ENCODE measurements at regions not wholly inside any gene's neighbourhood (a gene's known extent, or its start where the extent isn't known, plus 50 kb on each side); places are given as distances from the start of the nearest gene placed in this dataset.

GRCh38 chr2:100197631-100198153 lies 55.3 kb upstream of the AFF3 start:
- H3K4me3 ChIP-seq, result no peak overlapping the region
- H3K4me2 ChIP-seq (ENCODE audit: unreplicated experiment), result peak overlapping the region; percentile 26
- H3K27me3 ChIP-seq (replicated peaks; ENCODE audit: insufficient read depth), result peaks cover 3% of the 10 kb centered on the region; the same call in 1 of the 2 replicates
- in situ Hi-C loops (cut with MboI), result no loop called here
- H3K4me1 ChIP-seq (ENCODE audit: insufficient read depth), result peaks cover 22% of the 10 kb centered on the region
- TF ChIP-seq EZH2phosphoT487 (IDR thresholded peaks at IDR 0.05; ENCODE audit: insufficient read depth, low read depth) (no peak), EZH2 (IDR thresholded peaks at IDR 0.05; ENCODE audit: insufficient read depth, poor library complexity, severe bottlenecking) (no peak)
- DNase-seq, result peak; percentile 59
- 5 to 6% methylated on average over 2 to 8 of the region's 8 CpGs for WGBS, 2 experiments (ENCODE audit: low coverage in 1 of 2, low lambda C conversion rate in 2 of 2, missing lambda C conversion rate in 2 of 2)
- no peaks in the 10 kb centered on the region for H3K79me2 ChIP-seq (ENCODE audit: insufficient read depth)
- no peaks in the 10 kb centered on the region for H3K9me3 ChIP-seq (ENCODE audit: low read depth)
- H3K9me2 ChIP-seq (ENCODE audit: insufficient read depth), result no peaks in the 10 kb centered on the region
- peak overlapping the region; percentile 27 for H3K27ac ChIP-seq
- peak overlapping the region; percentile 83 for H2AFZ ChIP-seq
- peak overlapping the region; percentile 38 for H3K9ac ChIP-seq
- H3F3A ChIP-seq (ENCODE audit: insufficient read depth), result no peaks in the 10 kb centered on the region
- no peaks in the 10 kb centered on the region for H4K20me1 ChIP-seq (ENCODE audit: insufficient read depth)
- no peaks in the 10 kb centered on the region for H3K36me3 ChIP-seq (ENCODE audit: low read depth)

GRCh38 chr2:100196786-100197494 lies 54.5 kb upstream of the AFF3 start:
- TF ChIP-seq EZH2 (IDR thresholded peaks at IDR 0.05; ENCODE audit: insufficient read depth, poor library complexity, severe bottlenecking) (no peak), EZH2phosphoT487 (IDR thresholded peaks at IDR 0.05; ENCODE audit: insufficient read depth, low read depth) (no peak)
- Histone ChIP-seq H3K4me1 (ENCODE audit: insufficient read depth) (peaks cover 22% of the 10 kb centered on the region), H3K27me3 (replicated peaks; ENCODE audit: insufficient read depth) (peaks cover 3% of the 10 kb centered on the region; the same call in 1 of the 2 replicates), H3K4me2 (ENCODE audit: unreplicated experiment) (peak overlapping the region; percentile 26), H3K79me2 (ENCODE audit: insufficient read depth) (no peaks in the 10 kb centered on the region), H3K9me3 (ENCODE audit: low read depth) (no peaks in the 10 kb centered on the region), H3K27ac (peak overlapping the region; percentile 27), H3F3A (ENCODE audit: insufficient read depth) (no peaks in the 10 kb centered on the region), H2AFZ (peak overlapping the region; percentile 83), H3K9ac (peak overlapping the region; percentile 38; the same call in 1 of the 2 replicates), H4K20me1 (ENCODE audit: insufficient read depth) (no peaks in the 10 kb centered on the region), H3K9me2 (ENCODE audit: insufficient read depth) (no peaks in the 10 kb centered on the region), H3K36me3 (ENCODE audit: low read depth) (no peaks in the 10 kb centered on the region), H3K4me3 (no peak overlapping the region)
- in situ Hi-C loops (cut with MboI), result no loop called here
- 90 to 91% methylated on average over 18 of the region's 18 CpGs for WGBS, 2 experiments (ENCODE audit: low coverage in 1 of 2, low lambda C conversion rate in 2 of 2, missing lambda C conversion rate in 2 of 2)
- peak; percentile 36 for DNase-seq

GRCh38 chr2:100195942-100196341 lies 53.6 kb upstream of the AFF3 start:
- Histone ChIP-seq H4K20me1 (ENCODE audit: insufficient read depth) (no peaks in the 10 kb centered on the region), H3K9me3 (ENCODE audit: low read depth) (no peaks in the 10 kb centered on the region), H3K4me2 (ENCODE audit: unreplicated experiment) (no peak overlapping the region), H3K9me2 (ENCODE audit: insufficient read depth) (no peaks in the 10 kb centered on the region), H3K27ac (no peak overlapping the region), H3K4me1 (ENCODE audit: insufficient read depth) (peaks cover 17% of the 10 kb centered on the region), H3K79me2 (ENCODE audit: insufficient read depth) (no peaks in the 10 kb centered on the region), H3K36me3 (ENCODE audit: low read depth) (no peaks in the 10 kb centered on the region), H3F3A (ENCODE audit: insufficient read depth) (no peaks in the 10 kb centered on the region), H2AFZ (no peak overlapping the region), H3K27me3 (replicated peaks; ENCODE audit: insufficient read depth) (peaks cover 3% of the 10 kb centered on the region; the same call in 1 of the 2 replicates), H3K9ac (no peak overlapping the region), H3K4me3 (no peak overlapping the region)
- in situ Hi-C loops (cut with MboI), result no loop called here
- TF ChIP-seq EZH2 (IDR thresholded peaks at IDR 0.05; ENCODE audit: insufficient read depth, poor library complexity, severe bottlenecking) (no peak), EZH2phosphoT487 (IDR thresholded peaks at IDR 0.05; ENCODE audit: insufficient read depth, low read depth) (no peak)
- 88 to 90% methylated on average over 5 of the region's 5 CpGs for WGBS, 2 experiments (ENCODE audit: low coverage in 1 of 2, low lambda C conversion rate in 2 of 2, missing lambda C conversion rate in 2 of 2)
- no peak for DNase-seq

- H3K9me3 ChIP-seq (ENCODE audit: low read depth), result no peaks in the 10 kb centered on the region
- WGBS, 2 experiments (ENCODE audit: low coverage in 1 of 2, low lambda C conversion rate in 2 of 2, missing lambda C conversion rate in 2 of 2), result 86 to 88% methylated on average over 3 of the region's 3 CpGs
- no peak overlapping the region for H3K9ac ChIP-seq
- in situ Hi-C loops (cut with MboI), result no loop called here
- H3K27me3 ChIP-seq (replicated peaks; ENCODE audit: insufficient read depth), result peaks cover 3% of the 10 kb centered on the region; the same call in 1 of the 2 replicates
- TF ChIP-seq EZH2 (IDR thresholded peaks at IDR 0.05; ENCODE audit: insufficient read depth, poor library complexity, severe bottlenecking), result no peak
- no peak for TF ChIP-seq EZH2phosphoT487 (IDR thresholded peaks at IDR 0.05; ENCODE audit: insufficient read depth, low read depth)
- no peaks in the 10 kb centered on the region for H3K9me2 ChIP-seq (ENCODE audit: insufficient read depth)
- H3K4me3 ChIP-seq, result no peak overlapping the region
- H2AFZ ChIP-seq, result no peak overlapping the region
- no peak overlapping the region for H3K4me2 ChIP-seq (ENCODE audit: unreplicated experiment)
- H3K36me3 ChIP-seq (ENCODE audit: low read depth), result no peaks in the 10 kb centered on the region
- peaks cover 12% of the 10 kb centered on the region for H3K4me1 ChIP-seq (ENCODE audit: insufficient read depth)
- H4K20me1 ChIP-seq (ENCODE audit: insufficient read depth), result no peaks in the 10 kb centered on the region
- no peaks in the 10 kb centered on the region for H3F3A ChIP-seq (ENCODE audit: insufficient read depth)
- DNase-seq, result no peak
- H3K79me2 ChIP-seq (ENCODE audit: insufficient read depth), result no peaks in the 10 kb centered on the region
- H3K27ac ChIP-seq, result no peak overlapping the region
Observed at GRCh38 chr2:100194951-100195350, 52.6 kb upstream of the AFF3 start.

Data from GM23248 (cell line).